Large intestine (tissue), 3 donors: ENCODE measurements at regions not wholly inside any gene's neighbourhood (a gene's known extent, or its start where the extent isn't known, plus 50 kb on each side); places are given as distances from the start of the nearest gene placed in this dataset.
A peak's percentile ranks its signal among the peaks of the same experiment; 100 is the strongest.

Experiments
- DNase-seq, 2 donors: peaks; one replicate each; pipeline versions ENCODE4 v3.0.0 to v3.0.0-alpha.2; 2013
- H3K27ac ChIP-seq: one replicate; pipeline ENCODE4 v1.5.1; 2013; ENCODE audit warnings: low read length
- H3K27me3 ChIP-seq: 2 replicates; pipeline ENCODE4 v1.6.1; 2013; ENCODE audit warnings: low read length; ENCODE audit not compliant: control insufficient read depth, insufficient read depth
- H3K36me3 ChIP-seq: 2 replicates; pipeline ENCODE4 v1.6.1; 2013; ENCODE audit warnings: low read length; ENCODE audit not compliant: control insufficient read depth, insufficient read depth
- H3K4me1 ChIP-seq: one replicate; pipeline ENCODE4 v1.6.1; 2013; ENCODE audit warnings: low read length; ENCODE audit not compliant: control insufficient read depth, insufficient read depth
- H3K4me3 ChIP-seq: one replicate; pipeline ENCODE4 v1.5.1; 2013; ENCODE audit warnings: low read length
- H3K9me3 ChIP-seq: one replicate; pipeline ENCODE4 v1.6.1; 2013; ENCODE audit warnings: mild to moderate bottlenecking, low read depth, low read length, moderate library complexity; ENCODE audit not compliant: control insufficient read depth
- WGBS: methylation state at CpG from one replicate; pipeline ENCODE4 v1.1.5; 2013; ENCODE audit warnings: low lambda C conversion rate; ENCODE audit not compliant: insufficient coverage; 5-methylcytosine and 5-hydroxymethylcytosine counted together

DNA sequence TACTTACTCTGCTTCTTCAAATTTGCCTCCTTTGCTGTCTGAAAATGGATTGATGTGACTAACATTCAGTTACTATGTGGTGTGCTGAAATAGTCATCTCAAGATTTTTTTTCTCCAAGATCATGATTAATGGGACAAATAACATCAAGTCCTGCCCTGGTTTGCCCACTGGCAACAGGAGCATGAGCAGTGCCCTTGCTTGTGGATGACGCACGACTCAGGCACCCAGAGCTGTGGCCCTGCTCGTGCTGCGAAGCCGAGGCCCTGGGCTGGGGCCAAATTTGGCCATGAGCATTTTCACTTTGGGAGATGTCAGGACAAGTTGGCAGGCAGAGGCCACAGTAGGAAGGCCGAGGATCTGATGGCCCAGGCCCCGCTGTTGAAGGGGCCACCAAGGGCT, 239.8 kb upstream of the IGFBP3 start:
- no peak overlapping the region for H3K4me3 ChIP-seq
- no peak for DNase-seq
- H3K27ac ChIP-seq = no peak overlapping the region
- H3K27me3 ChIP-seq = no peaks in the 10 kb centered on the region
- no peaks in the 10 kb centered on the region for H3K36me3 ChIP-seq
- no peaks in the 10 kb centered on the region for H3K9me3 ChIP-seq
- no CpG with 5 or more reads among the region's 7 CpGs for WGBS
- peaks cover 3% of the 10 kb centered on the region for H3K4me1 ChIP-seq

DNA sequence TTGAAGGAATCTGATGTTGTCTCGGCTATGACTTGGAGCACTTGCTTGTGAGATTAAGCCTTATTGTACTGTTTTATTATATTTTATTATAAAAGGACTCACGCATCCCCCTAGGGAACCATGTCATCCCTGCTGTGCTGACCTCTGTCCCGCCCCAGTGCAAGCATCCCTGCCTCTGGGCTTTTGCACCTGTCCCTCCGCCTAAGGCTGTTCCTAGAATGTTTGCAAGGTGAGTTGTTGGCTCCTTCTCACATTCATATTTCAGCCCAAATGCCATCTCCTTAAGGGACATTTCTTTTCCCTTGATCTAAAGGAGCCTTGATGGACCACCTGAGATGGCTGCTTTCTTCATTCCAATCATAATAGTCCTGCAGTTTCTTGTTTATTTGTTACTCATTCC, 236.9 kb upstream of the IGFBP3 start:
- H3K9me3 ChIP-seq = no peaks in the 10 kb centered on the region
- H3K4me3 ChIP-seq = no peak overlapping the region
- H3K36me3 ChIP-seq = no peaks in the 10 kb centered on the region
- 92% methylated on average over 2 of the region's 4 CpGs for WGBS
- H3K27me3 ChIP-seq = no peaks in the 10 kb centered on the region
- DNase-seq = no peak
- H3K4me1 ChIP-seq = peaks cover 17% of the 10 kb centered on the region
- H3K27ac ChIP-seq = no peak overlapping the region

DNA sequence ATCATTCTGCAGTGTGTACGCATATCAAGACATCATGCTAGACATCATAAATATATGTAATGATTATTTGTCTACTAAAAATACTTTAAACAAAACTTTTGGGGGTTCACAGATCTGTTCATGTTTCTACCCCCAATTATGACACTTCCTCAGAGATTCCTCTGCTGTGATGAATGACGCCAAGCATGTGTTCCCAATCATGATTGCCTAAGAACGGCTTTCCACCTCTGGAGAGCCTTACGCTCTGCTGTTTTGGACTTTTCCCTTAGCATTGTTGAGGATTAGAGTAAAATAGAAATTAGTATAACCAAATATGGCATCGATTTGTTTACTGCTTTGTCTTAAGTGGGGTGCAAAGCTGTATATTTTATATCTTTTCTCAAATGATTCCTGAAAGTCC, 236.3 kb upstream of the IGFBP3 start:
- Histone ChIP-seq H3K27me3 (no peaks in the 10 kb centered on the region), H3K36me3 (no peaks in the 10 kb centered on the region), H3K4me1 (peaks cover 17% of the 10 kb centered on the region), H3K9me3 (no peaks in the 10 kb centered on the region), H3K4me3 (no peak overlapping the region), H3K27ac (no peak overlapping the region)
- 100% methylated on average over 2 of the region's 5 CpGs for WGBS
- no peak for DNase-seq

DNA sequence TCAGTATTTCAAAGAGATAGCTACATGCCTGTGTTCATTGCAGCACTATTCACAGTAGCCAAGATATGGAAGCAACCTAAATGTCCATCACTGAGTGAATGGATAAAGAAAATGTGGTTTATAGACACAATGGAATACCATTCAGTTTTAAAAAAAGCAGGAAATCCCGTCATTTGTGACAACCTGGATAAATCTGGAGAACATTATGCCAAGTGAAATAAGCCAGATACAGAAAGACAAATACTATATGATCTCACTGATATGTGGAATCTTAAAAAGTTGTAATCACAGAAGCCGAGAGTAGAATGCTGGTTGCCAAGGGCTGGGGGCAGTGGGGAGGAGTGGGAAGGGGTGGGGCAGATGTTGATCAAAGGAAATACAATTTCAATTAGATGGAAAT, 235.8 kb upstream of the IGFBP3 start:
- Histone ChIP-seq H3K27me3 (no peaks in the 10 kb centered on the region), H3K27ac (no peak overlapping the region), H3K4me3 (no peak overlapping the region), H3K4me1 (peaks cover 17% of the 10 kb centered on the region), H3K36me3 (no peaks in the 10 kb centered on the region), H3K9me3 (no peaks in the 10 kb centered on the region)
- no CpG with 5 or more reads among the region's 2 CpGs for WGBS
- DNase-seq = no peak

DNA sequence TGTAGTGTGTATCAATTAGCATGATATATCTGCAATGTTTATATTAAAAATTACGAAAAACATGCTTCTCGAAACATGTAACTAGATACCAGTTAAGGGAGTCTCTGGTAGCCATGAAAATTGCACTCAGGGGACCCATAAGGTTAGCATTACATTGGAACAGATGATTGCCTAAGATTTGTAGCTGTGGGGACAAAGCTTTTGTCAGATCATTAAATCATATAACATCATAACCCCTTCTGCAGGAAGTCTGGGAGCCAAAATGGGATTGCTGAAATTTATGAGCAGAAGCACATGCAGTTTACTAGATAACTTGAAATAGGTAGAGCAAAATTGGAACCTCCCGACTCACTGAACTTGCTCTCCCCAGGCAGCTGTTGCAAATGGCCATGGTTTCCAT, 235.0 kb upstream of the IGFBP3 start:
- Histone ChIP-seq H3K4me3 (no peak overlapping the region), H3K36me3 (no peaks in the 10 kb centered on the region), H3K27me3 (no peaks in the 10 kb centered on the region), H3K9me3 (no peaks in the 10 kb centered on the region), H3K4me1 (peaks cover 17% of the 10 kb centered on the region), H3K27ac (no peak overlapping the region)
- no peak for DNase-seq
- no CpG with 5 or more reads among the region's 3 CpGs for WGBS

DNA sequence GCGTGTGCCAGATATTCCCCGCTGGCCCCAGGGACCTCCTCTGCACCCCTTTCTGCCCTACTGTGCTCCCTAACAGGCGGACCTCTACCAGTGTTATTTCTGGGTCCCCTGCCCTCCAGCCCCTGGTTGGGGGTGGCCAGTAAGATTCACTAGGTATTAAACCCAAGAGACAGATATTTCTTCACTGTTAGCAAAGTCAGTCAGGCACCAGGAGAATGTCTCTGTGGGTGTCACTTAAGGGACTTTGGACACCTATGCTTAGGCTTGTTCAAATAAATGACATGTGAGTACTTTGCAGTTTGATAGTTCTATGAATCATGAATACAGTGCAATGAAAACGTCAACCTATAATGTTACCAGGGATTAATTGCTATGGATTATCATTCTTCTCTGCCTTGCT, 234.3 kb upstream of the IGFBP3 start:
- H3K27me3 ChIP-seq = no peaks in the 10 kb centered on the region
- H3K4me3 ChIP-seq = no peak overlapping the region
- peaks cover 17% of the 10 kb centered on the region for H3K4me1 ChIP-seq
- peak; percentile 67 to 79 for DNase-seq
- no peaks in the 10 kb centered on the region for H3K36me3 ChIP-seq
- no peaks in the 10 kb centered on the region for H3K9me3 ChIP-seq
- H3K27ac ChIP-seq = peak overlapping the region; percentile 73
- WGBS = 60% methylated on average over 1 of the region's 4 CpGs

DNA sequence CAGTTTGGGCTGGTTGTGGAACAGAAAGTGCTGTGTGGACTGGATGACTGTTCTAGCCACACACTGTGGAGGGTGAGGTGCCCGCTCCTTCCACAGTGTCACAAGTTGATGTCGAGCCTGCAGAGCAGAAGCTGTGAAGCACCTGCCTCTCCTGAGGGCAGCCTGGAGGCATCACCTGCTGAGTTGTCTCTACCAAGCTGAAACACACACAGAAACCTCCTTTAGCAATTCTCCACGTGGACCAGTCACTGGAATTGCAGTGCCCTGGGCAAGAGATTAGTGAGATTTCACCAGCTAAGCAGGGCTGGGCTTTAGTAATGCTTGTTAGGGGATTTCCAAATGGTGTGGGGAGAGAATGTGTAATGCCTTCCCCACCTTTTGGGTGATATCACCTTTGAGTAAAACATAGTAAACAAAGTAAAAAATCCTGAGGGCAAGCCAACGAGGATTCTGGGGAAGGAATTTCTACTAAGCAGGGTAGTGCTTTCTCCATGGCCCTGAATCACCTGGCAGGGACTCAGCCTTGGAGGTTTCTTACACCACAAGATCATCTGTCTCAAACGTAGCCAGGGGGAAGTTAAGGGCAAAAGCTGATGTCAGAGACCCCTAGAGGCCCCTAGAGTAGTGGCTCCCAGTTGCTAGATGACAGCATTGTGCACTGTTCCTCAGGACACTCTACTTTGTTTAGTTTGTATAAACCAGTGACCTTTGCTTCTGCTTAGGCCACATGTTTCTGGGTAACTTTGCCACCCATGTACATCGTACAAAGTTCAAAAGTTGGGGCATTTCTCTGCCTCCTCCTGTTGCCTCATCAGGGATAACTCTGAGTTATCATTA, 233.1 kb upstream of the IGFBP3 start:
- DNase-seq = peak; percentile 61 to 75
- peak overlapping the region; percentile 73 for H3K27ac ChIP-seq

DNA sequence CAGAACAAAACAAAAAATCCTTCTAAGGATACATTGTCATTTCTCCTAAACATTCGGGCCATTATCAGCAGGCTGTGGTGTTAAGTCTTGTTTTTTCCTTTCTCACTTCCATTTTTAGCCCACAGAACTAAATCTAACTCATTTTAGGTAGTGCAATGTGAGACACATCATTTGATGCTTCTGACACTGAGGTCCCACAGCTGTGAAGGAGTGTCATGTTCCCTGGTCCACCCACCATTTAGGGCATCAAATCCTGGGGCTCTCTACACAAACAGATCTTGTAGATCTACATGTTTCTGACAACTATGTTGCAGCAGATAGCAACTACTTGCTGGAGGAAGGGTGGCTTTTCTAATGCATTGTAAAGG, 232.5 kb upstream of the IGFBP3 start:
- Histone ChIP-seq H3K4me3 (no peak overlapping the region), H3K9me3 (no peaks in the 10 kb centered on the region), H3K36me3 (no peaks in the 10 kb centered on the region), H3K27ac (peak overlapping the region; percentile 73), H3K27me3 (no peaks in the 10 kb centered on the region), H3K4me1 (peaks cover 14% of the 10 kb centered on the region)
- DNase-seq = no peak
- no CpG with 5 or more reads among the region's 1 CpG for WGBS

More for the DNA sequence above, 233.1 kb upstream of the IGFBP3 start:
- no peak overlapping the region for H3K4me3 ChIP-seq
- H3K27me3 ChIP-seq = no peaks in the 10 kb centered on the region
- WGBS = no CpG with 5 or more reads among the region's 6 CpGs
- H3K4me1 ChIP-seq = peaks cover 14% of the 10 kb centered on the region
- H3K36me3 ChIP-seq = no peaks in the 10 kb centered on the region
- no peaks in the 10 kb centered on the region for H3K9me3 ChIP-seq

DNA sequence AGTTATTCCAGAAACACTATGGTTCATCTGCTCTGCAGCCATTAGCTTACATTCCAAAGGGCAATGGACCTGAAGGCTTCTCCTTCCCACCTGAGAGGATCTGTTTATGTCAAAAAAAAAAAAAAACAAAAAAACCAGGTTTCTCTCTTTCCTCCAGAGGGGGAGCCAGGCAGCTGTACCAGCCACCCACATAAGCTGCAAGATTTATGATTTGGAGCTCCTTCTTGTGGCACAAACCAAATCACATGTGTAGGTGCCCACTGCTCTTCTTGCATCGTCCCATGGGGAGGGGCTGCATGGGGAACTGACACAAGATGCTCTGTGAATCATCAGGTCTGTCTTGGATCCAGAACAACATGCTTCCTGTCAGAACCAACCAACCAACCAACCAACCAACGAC, 231.6 kb upstream of the IGFBP3 start:
- Histone ChIP-seq H3K9me3 (no peaks in the 10 kb centered on the region), H3K4me1 (peaks cover 14% of the 10 kb centered on the region), H3K4me3 (no peak overlapping the region), H3K36me3 (no peaks in the 10 kb centered on the region), H3K27me3 (no peaks in the 10 kb centered on the region), H3K27ac (no peak overlapping the region)
- WGBS = no CpG with 5 or more reads among the region's 2 CpGs
- DNase-seq = no peak

DNA sequence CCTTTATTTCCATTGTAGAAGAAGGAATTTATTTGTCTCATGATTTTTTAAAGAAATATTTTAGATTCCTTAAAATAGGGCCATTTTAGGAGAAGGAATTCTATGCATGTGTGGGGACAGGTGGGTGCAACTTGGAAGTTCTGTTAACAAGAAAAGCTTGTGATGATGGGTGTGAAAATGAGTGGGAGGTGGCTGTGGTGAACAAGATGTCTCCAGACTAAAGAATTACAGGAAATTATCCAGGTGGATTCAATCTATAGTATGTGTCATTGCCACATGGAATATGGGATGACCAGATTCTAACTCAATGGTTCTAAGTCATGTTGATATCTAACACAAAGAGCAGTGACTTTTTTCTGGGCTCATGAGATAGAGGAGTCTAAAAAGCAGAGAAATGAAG, 229.6 kb upstream of the IGFBP3 start:
- Histone ChIP-seq H3K9me3 (no peaks in the 10 kb centered on the region), H3K36me3 (no peaks in the 10 kb centered on the region), H3K27ac (no peak overlapping the region), H3K4me3 (no peak overlapping the region), H3K4me1 (peaks cover 14% of the 10 kb centered on the region), H3K27me3 (no peaks in the 10 kb centered on the region)
- DNase-seq = no peak

DNA sequence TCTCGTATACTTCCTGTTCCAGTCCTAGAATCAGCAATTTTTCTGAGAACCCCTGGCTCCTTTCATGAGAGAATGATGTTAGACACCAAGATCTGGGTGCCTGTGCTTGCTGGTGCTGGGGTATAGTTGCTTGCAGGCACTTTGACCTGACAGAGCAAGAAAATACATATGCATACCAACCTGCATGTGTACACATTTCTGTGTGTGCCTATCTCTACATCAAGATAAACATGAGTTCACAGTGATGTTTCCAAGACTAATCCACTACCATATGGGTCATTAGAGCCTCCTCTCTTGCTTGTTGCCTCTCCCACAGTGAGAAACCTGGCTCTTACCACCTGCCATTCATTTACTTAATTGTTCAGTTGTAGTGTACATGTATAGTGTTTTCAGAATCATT, 229.1 kb upstream of the IGFBP3 start:
- H3K4me3 ChIP-seq = no peak overlapping the region
- H3K27ac ChIP-seq = no peak overlapping the region
- H3K36me3 ChIP-seq = no peaks in the 10 kb centered on the region
- DNase-seq = no peak
- no peaks in the 10 kb centered on the region for H3K27me3 ChIP-seq
- H3K4me1 ChIP-seq = peaks cover 13% of the 10 kb centered on the region
- no peaks in the 10 kb centered on the region for H3K9me3 ChIP-seq
- WGBS = no CpG with 5 or more reads among the region's 1 CpG
